Transverse colon (tissue), 3 donors: ENCODE measurements at regions not wholly inside any gene's neighbourhood (a gene's known extent, or its start where the extent isn't known, plus 50 kb on each side); places are given as distances from the start of the nearest gene placed in this dataset.

Experiments used
- CTCF ChIP-seq, 5 experiments: fragments of 200-600 bp in 3 of 5; fragments of 450-650 bp in 2 of 5; sonication (generic) in 3 of 5; IDR thresholded peaks; 1 replicate in 2 of 5; 2 replicates in 3 of 5; pipeline ENCODE4 v1.5.1; 2016 to 2017; ENCODE audit warnings: antibody characterized with exemption in 5 of 5, inconsistent platforms in 3 of 5, mild to moderate bottlenecking in 2 of 5, moderate library complexity in 1 of 5
- EP300 ChIP-seq: sonication (generic); formaldehyde crosslinking; IDR thresholded peaks from one replicate; pipeline ENCODE4 v1.6.1; 2017; ENCODE audit warnings: antibody characterized with exemption, low read depth
- POLR2A ChIP-seq: fragments of 450-650 bp; IDR thresholded peaks from one replicate; pipeline ENCODE4 v1.6.1; 2016; ENCODE audit warnings: antibody characterized with exemption, mild to moderate bottlenecking, moderate library complexity

- TF ChIP-seq POLR2A: no peak
- no peak for TF ChIP-seq EP300
- no peak for TF ChIP-seq CTCF (IDR thresholded peaks at IDR 0.05)
These were observed 185.2 kb upstream of the RTL1 start for GRCh38 chr14:101088714-101089113.
